Activated CD4-positive, alpha-beta T cell treated with anti-CD3 and anti-CD28 coated beads for 1 hour (primary cell): ENCODE measurements at regions not wholly inside any gene's neighbourhood (a gene's known extent, or its start where the extent isn't known, plus 50 kb on each side); places are given as distances from the start of the nearest gene placed in this dataset.

ENCODE experiments used
- DNase-seq: peaks from one replicate; pipeline ENCODE4 v3.0.0-alpha.2; 2020

GRCh38 chr5:68380078-68380477 is 164.5 kb downstream of the PIK3R1 start:
- DNase-seq = no peak

DNA sequence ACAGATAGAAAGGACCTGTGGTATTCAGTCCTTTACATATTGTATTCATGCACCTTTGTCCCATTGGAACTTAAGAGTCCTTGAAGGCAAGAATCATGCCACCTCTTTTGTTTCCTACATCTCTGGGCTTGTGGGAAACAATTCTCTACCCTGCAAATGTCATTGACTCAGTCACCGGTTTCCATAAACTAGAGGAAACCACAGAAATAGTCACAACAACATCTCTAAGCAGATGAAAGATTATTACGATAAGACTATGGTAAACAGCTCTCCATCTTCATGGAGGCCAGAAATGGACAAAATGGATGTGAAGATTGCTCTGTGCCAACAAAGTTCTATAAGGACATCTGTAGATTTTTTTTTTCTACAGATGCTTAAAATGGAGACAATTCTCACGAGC is 165.5 kb downstream of the PIK3R1 start:
- DNase-seq = no peak

DNA sequence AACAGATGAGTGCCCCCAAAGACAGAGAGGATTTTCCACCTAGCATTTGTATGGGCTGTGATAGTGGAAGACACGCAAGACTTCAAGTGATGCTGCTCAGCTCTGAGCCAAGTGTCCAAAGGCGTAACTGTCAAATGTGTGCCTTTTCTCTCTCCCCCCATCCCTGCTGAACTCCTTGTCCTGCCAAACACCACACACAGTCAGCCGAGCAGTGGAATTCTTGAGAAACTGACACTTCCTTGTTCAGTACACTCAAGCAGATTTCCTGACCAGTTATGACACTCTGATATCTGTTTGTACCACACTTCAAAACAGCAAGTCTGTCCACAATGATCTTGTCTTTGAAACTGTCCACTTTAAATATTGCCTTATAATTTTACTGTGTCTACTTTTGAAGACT is 166.4 kb downstream of the PIK3R1 start:
- DNase-seq = no peak

GRCh38 chr5:68382640-68383039 is 167.1 kb downstream of the PIK3R1 start:
- no peak for DNase-seq

- no peak for DNase-seq
These were observed 168.3 kb downstream of the PIK3R1 start for GRCh38 chr5:68383888-68384310.

DNA sequence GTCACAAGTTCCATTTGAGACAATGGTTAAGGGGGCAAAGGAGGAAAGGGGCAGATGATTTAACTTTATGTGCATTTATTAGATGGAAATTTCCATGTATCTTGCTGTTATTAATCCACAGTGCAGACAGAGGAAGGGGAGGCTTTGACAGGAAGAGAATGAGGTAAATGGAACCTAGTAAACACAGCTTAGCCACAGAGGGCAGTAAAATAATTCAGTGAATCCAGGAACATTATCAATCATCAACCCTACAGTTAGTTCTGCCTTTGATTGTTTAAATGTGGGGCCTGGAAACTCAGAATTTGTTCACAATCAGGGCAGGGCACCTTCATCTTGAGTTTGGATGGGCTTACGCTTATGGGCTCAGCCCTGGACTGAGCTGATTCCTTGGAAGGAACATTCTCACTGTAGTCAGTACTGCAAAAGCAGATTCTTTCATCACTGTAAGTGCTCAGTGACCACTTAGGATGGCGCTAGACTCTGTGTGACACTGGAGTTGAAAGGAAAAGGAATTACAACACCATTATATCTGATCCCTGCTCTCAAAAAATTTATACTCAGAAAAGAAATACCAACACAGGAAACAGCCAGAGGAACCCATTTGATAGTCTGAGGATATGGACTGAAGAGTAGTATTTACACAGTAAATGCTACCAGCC is 169.5 kb downstream of the PIK3R1 start:
- no peak for DNase-seq

DNA sequence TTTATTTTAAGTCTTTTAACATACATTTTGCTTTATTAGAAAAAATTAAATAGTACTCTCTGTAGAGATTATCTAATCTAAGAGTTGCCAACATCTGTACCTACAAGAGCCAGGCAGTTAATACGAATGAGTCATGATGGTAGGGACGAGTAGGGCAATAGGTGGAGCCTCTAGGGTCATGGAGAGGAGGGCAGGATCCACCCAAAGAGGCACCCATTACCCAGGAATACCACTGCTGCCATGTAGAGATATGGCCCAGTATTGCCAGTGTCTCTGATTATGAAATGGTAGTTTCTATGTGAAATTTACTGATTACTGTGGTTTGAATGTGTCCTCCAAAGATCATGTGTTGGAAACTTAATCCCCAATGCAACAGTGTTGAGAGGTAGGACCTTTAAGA is 170.4 kb downstream of the PIK3R1 start:
- DNase-seq = no peak

- DNase-seq = no peak
These were observed 171.7 kb downstream of the PIK3R1 start for GRCh38 chr5:68387074-68387796.

GRCh38 chr5:68389618-68390017 is 174.1 kb downstream of the PIK3R1 start:
- no peak for DNase-seq

- DNase-seq = no peak
These were observed 177.1 kb downstream of the PIK3R1 start for GRCh38 chr5:68392617-68393016.

DNA sequence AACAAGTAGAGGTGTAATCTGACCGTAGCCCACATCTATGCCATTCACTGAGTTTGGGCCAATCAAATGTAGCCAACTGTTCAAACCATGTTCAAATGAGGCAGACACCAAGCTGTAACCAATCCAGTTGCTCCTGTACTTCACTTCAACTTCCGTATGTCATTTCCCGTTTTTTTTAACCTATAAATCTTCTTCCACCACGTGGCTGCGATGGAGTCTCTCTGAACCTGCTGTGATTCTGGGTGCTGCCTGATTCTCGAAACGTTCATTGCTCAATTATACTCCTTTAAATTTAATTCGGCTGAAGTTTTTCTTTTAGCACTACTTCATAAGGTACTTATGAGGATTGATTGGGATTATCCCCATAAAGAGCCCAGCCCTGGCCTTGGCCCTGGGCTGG is 179.7 kb downstream of the PIK3R1 start:
- no peak for DNase-seq

DNA sequence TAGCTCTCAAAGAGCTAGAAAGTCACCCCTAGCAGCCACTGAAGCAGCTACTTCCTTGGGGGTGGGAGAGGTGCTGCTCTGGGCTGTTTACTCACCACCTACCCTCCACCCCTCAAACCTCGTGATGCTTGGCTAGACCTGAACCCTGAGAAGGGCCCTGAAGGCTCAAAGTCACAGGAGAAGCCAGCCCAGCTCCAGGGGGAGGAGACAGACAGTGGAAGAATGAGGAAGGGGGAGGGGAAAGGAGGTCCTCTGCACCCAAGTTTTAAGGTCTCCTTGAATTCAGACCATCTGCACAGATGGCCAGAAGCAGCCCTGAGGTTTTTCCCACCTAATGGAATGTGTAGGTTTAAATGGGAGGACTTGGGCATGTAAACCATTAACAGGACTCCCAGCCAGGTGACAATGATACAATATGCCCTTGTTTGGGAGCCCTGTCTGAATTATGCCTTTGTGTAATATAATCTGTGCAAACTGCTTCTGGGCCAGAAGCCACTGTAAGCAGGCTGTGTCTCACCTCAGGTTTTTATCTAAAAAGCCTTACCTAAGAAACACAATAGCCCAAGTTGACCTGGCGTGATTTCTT is 180.5 kb downstream of the PIK3R1 start:
- DNase-seq = no peak

- DNase-seq = no peak
These were observed 181.2 kb downstream of the PIK3R1 start for GRCh38 chr5:68396722-68397121.

GRCh38 chr5:68398146-68398812 is 182.7 kb downstream of the PIK3R1 start:
- DNase-seq = no peak

- DNase-seq = no peak
These were observed 187.7 kb downstream of the PIK3R1 start for GRCh38 chr5:68403301-68403700.

- no peak for DNase-seq
These were observed 188.7 kb downstream of the PIK3R1 start for GRCh38 chr5:68404246-68404645.

DNA sequence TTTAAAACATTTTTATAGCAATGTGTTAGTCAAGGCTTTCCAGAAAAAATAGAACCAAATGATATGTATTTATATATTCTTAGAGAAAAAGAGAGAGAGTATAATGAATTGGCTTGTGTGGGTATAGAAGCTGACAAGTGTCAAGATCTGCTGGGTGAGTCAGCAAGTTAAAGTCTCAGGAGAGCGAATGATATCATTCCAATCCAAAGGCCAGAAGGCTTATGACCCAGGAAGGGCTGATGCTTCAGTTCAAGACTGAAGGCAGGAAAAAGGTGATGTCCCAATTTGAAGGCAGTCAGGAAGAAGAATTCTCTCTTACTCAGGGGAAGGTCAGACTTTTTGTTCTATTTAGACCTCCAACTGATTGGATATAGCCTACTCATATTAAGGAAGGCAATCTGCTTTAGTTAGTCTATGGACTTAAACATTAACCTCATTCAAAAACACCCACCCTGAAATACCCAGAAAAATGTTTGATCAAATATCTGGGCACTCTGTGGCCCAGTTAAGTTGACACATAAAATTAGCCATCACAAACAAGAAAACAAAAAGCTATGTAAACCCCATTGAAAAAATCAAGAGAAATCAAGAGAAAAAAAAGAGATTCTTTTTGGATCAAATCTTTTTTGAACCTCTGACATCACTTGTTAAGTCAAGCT is 189.6 kb downstream of the PIK3R1 start:
- DNase-seq = no peak

GRCh38 chr5:68405784-68406743 is 190.5 kb downstream of the PIK3R1 start:
- no peak for DNase-seq

DNA sequence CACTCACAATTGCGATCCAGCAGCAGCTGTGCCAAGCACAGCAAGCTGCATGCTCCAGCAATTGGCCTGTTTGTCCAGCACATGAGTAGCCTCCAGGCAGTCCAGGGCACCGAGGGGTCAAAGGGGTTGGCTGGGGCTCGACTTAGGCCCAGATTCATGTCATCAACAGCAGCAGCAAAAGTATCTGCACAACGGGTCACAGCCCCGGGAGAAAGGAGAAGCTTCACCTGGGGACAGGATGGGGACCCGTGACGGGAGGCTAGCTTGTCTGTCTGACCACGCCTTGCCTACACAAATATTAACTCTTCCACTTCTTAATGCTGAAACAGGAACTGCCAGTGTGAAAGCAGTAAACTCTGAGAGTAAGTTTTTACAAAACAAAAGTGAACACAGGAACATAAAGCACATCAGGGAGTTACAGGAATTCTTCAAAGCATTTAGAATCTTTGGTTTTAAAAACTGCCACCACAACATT is 191.2 kb downstream of the PIK3R1 start:
- no peak for DNase-seq

DNA sequence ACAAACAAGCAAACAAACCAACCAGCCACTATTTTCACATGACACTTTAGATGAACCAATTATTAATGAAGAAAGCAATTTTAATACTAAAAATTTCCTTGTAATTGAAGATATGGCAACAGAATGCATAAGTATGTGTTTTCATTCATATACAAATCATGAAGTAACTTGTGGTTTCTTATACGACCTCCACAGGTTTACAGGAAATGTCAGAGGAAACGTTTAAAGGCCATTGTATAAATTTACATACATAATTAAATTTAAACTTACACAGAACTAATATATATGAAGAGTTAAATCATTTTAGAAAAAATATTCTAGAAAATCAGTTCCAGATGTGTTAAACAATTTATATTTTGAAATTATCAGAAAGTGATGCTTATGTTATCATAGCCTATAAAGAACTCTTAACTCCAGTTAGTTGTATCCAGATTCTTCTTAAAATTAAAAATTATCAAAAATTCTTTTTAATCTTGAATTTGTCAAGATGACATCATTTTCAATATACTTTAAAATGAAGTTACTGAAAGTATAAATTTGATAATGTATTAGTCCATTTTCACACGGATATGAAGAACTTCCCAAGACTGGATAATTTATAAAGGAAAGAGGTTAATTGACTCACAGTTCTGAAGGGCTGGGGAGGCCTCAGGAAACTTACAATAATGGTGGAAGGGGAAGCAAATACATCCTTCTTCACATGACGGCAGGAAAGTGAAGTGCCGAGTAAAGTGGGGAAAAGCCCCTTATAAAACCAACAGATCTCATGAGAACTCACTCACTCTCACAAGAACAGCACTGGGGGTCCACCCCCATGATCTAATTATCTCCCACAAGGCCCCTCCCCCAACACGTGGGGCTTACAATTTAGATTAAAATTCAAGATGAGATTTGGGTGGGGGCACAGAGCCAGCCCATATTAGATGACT is 192.0 kb downstream of the PIK3R1 start:
- DNase-seq = no peak
